H1 (cell line): ENCODE measurements at regions not wholly inside any gene's neighbourhood (a gene's known extent, or its start where the extent isn't known, plus 50 kb on each side); places are given as distances from the start of the nearest gene placed in this dataset.

Experiments used
- CTCF ChIA-PET: fragments of 300-600 bp; sonication (Branson Sonifier 250); formaldehyde crosslinking; loops from one replicate; lab custom pipeline; 2021; ENCODE audit not compliant: partially characterized antibody; lab: Charles Lee
- POLR2A ChIA-PET: fragments of 300-600 bp; sonication (Branson Sonifier 250); formaldehyde crosslinking; loops from one replicate; lab custom pipeline; 2021; ENCODE audit warnings: inconsistent platforms; ENCODE audit not compliant: partially characterized antibody; lab: Charles Lee
- DNase-seq, 2 experiments: peaks; one replicate each; pipeline versions ENCODE4 v3.0.0 to v3.0.0-alpha.2; 2010 to 2022; ENCODE audit warnings: low spot score in 2 of 2, low read depth in 1 of 2, mixed read lengths in 1 of 2
- FAIRE-seq: peaks from 2 replicates; lab custom pipeline; 2011; peaks lifted over from hg19 to GRCh38; lab: Jason Lieb, UNC
- H2AFZ ChIP-seq: 2 replicates; pipeline ENCODE4 v1.8.1; 2012; ENCODE audit warnings: low read length, inconsistent platforms
- H2AK5ac ChIP-seq: 2 replicates; pipeline ENCODE4 v1.6.1; 2013; ENCODE audit warnings: low read depth, low read length
- H2BK120ac ChIP-seq: replicated peaks from 2 replicates; pipeline ENCODE3; 2013; ENCODE audit warnings: low read depth, low read length, inconsistent platforms
- H2BK12ac ChIP-seq: 2 replicates; pipeline ENCODE4 v1.6.1; 2013; ENCODE audit warnings: low read depth, low read length
- H2BK15ac ChIP-seq: 2 replicates; pipeline ENCODE4 v1.6.1; 2013; ENCODE audit warnings: low read length
- H2BK20ac ChIP-seq: 2 replicates; pipeline ENCODE4 v1.6.1; 2013; ENCODE audit warnings: low read length
- H2BK5ac ChIP-seq: 2 replicates; pipeline ENCODE4 v1.6.1; 2013; ENCODE audit warnings: low read depth, low read length
- H3K14ac ChIP-seq: 2 replicates; pipeline ENCODE4 v1.6.1; 2013; ENCODE audit warnings: inconsistent platforms; ENCODE audit not compliant: insufficient read length
- H3K18ac ChIP-seq: 2 replicates; pipeline ENCODE4 v1.6.1; 2013; ENCODE audit warnings: low read length; ENCODE audit errors: extremely low read depth
- H3K23ac ChIP-seq: 2 replicates; pipeline ENCODE4 v1.6.1; 2013; ENCODE audit warnings: inconsistent platforms; ENCODE audit not compliant: insufficient read length
- H3K23me2 ChIP-seq: 2 replicates; pipeline ENCODE4 v1.6.1; 2013; ENCODE audit warnings: low read depth, low read length
- H3K27ac ChIP-seq: 2 replicates; pipeline ENCODE4 v1.6.1; 2011; ENCODE audit warnings: low read depth, low read length, inconsistent platforms
- H3K27me3 ChIP-seq, 4 experiments: replicated peaks in 1 of 4; 1 replicate in 1 of 4; 2 replicates in 3 of 4; pipeline versions ENCODE4 v1.6.1 to v1.8.1; 2011 to 2013; ENCODE audit warnings: low read length in 3 of 4, mild to moderate bottlenecking in 3 of 4, inconsistent platforms in 2 of 4, mixed read lengths in 2 of 4, moderate library complexity in 1 of 4; ENCODE audit not compliant: control insufficient read depth in 3 of 4, insufficient read depth in 3 of 4; ENCODE audit errors: extremely low read depth in 1 of 4
- H3K36me3 ChIP-seq, 4 experiments: 2 replicates each; pipeline versions ENCODE4 v1.6.1 to v1.8.1; 2011 to 2013; ENCODE audit warnings: mild to moderate bottlenecking in 4 of 4, low read length in 3 of 4, moderate library complexity in 2 of 4, control low read depth in 1 of 4, inconsistent platforms in 1 of 4; ENCODE audit not compliant: insufficient read depth in 4 of 4, control insufficient read depth in 2 of 4
- H3K4ac ChIP-seq: replicated peaks from 2 replicates; pipeline ENCODE3; 2013; ENCODE audit warnings: low read length, low read depth, mixed read lengths, inconsistent platforms; ENCODE audit not compliant: insufficient read length
- H3K4me1 ChIP-seq, 4 experiments: replicated peaks in 1 of 4; 1 replicate in 1 of 4; 2 replicates in 3 of 4; pipeline versions ENCODE4 v1.6.1 to v1.8.1; 2011 to 2013; ENCODE audit warnings: low read length in 3 of 4, inconsistent platforms in 2 of 4, mixed read lengths in 1 of 4; ENCODE audit not compliant: insufficient read depth in 4 of 4, control insufficient read depth in 3 of 4
- H3K4me2 ChIP-seq, 2 experiments: 2 replicates each; pipeline versions ENCODE4 v1.6.1 to v1.8.1; 2011 to 2013; ENCODE audit warnings: low read depth in 2 of 2, low read length in 2 of 2, control low read depth in 1 of 2, inconsistent platforms in 1 of 2, mild to moderate bottlenecking in 1 of 2; ENCODE audit not compliant: insufficient read depth in 1 of 2
- H3K4me3 ChIP-seq, 4 experiments: fragments of 200-600, 300-600 bp in 1 of 4; sonication (generic), shearing (Covaris generic), sonication (Bioruptor Twin) in 1 of 4; 2 replicates each; pipeline versions ENCODE4 v1.5.1 to v1.8.1; 2011 to 2016; ENCODE audit warnings: low read length in 4 of 4, low read depth in 3 of 4, control low read depth in 2 of 4, inconsistent platforms in 2 of 4, mild to moderate bottlenecking in 2 of 4, mixed read lengths in 1 of 4, moderate library complexity in 1 of 4; ENCODE audit not compliant: insufficient read depth in 2 of 4; ENCODE audit errors: extremely low read depth in 1 of 4
- H3K56ac ChIP-seq: replicated peaks from 2 replicates; pipeline ENCODE3; 2013; ENCODE audit warnings: low read depth, mild to moderate bottlenecking, mixed read lengths, low read length, inconsistent platforms; ENCODE audit not compliant: insufficient read length
- H3K79me1 ChIP-seq: 2 replicates; pipeline ENCODE4 v1.6.1; 2013; ENCODE audit warnings: low read depth, low read length, control low read depth
- H3K79me2 ChIP-seq, 2 experiments: 2 replicates each; pipeline versions ENCODE4 v1.6.1 to v1.8.1; 2012 to 2013; ENCODE audit warnings: low read length in 2 of 2, mild to moderate bottlenecking in 2 of 2, inconsistent platforms in 1 of 2; ENCODE audit not compliant: insufficient read depth in 2 of 2, control insufficient read depth in 1 of 2
- H3K9ac ChIP-seq, 4 experiments: replicated peaks in 1 of 4; 1 replicate in 1 of 4; 2 replicates in 3 of 4; pipeline versions ENCODE4 v1.6.1 to v1.8.1; 2011 to 2013; ENCODE audit warnings: low read depth in 3 of 4, low read length in 3 of 4, control low read depth in 2 of 4, mild to moderate bottlenecking in 2 of 4, moderate library complexity in 2 of 4, inconsistent platforms in 1 of 4; ENCODE audit errors: extremely low read depth in 1 of 4
- H3K9me3 ChIP-seq, 2 experiments: 2 replicates each; pipeline versions ENCODE4 v1.6.1 to v1.8.1; 2012 to 2013; ENCODE audit warnings: mild to moderate bottlenecking in 2 of 2, moderate library complexity in 2 of 2, control low read depth in 1 of 2, inconsistent platforms in 1 of 2, low read depth in 1 of 2, low read length in 1 of 2, mixed read lengths in 1 of 2; ENCODE audit not compliant: insufficient read depth in 2 of 2
- H4K20me1 ChIP-seq, 2 experiments: replicated peaks in 1 of 2; 2 replicates each; pipeline versions ENCODE3 to v1.8.1; 2011 to 2013; ENCODE audit warnings: inconsistent platforms in 2 of 2, low read length in 2 of 2, mild to moderate bottlenecking in 1 of 2; ENCODE audit not compliant: insufficient read depth in 2 of 2, control insufficient read depth in 1 of 2
- H4K5ac ChIP-seq: 2 replicates; pipeline ENCODE4 v1.6.1; 2013; ENCODE audit warnings: low read length, low read depth, mixed read lengths, inconsistent platforms; ENCODE audit not compliant: insufficient read length
- H4K8ac ChIP-seq: 2 replicates; pipeline ENCODE4 v1.8.0; 2013; ENCODE audit warnings: mild to moderate bottlenecking, moderate library complexity, low read length, inconsistent platforms; ENCODE audit not compliant: insufficient read depth; ENCODE audit errors: extremely low read depth
- H4K91ac ChIP-seq: replicated peaks from 2 replicates; pipeline ENCODE3; 2013; ENCODE audit warnings: low read length, mixed read lengths, inconsistent platforms; ENCODE audit not compliant: insufficient read length
- CTCF ChIP-seq, 3 experiments: IDR thresholded peaks; 1 replicate in 2 of 3; 2 replicates in 1 of 3; pipeline versions ENCODE4 v1.5.1 to v1.6.1; 2011; ENCODE audit warnings: low read length in 3 of 3, mild to moderate bottlenecking in 3 of 3, inconsistent platforms in 2 of 3, low read depth in 1 of 3, moderate library complexity in 1 of 3; ENCODE audit not compliant: insufficient read depth in 1 of 3; ENCODE audit errors: control extremely low read depth in 1 of 3
- EP300 ChIP-seq, 2 experiments: IDR thresholded peaks; 1 replicate in 1 of 2; 2 replicates in 1 of 2; pipeline ENCODE4 v1.6.1; 2011 to 2012; ENCODE audit warnings: low read depth in 2 of 2, low read length in 2 of 2, mild to moderate bottlenecking in 2 of 2, borderline replicate concordance in 1 of 2, inconsistent platforms in 1 of 2, moderate library complexity in 1 of 2
- KDM4A ChIP-seq: IDR thresholded peaks from one replicate; pipeline ENCODE4 v1.7.1; 2012; ENCODE audit warnings: low read depth, mild to moderate bottlenecking, moderate library complexity, low read length, inconsistent platforms; ENCODE audit not compliant: severe bottlenecking
- MAFK ChIP-seq: IDR thresholded peaks from 2 replicates; pipeline ENCODE4 v1.6.1; 2012; ENCODE audit warnings: low read depth, mild to moderate bottlenecking, improper control_type of control experiment, low read length
- NANOG ChIP-seq: IDR thresholded peaks from 2 replicates; pipeline ENCODE4 v1.6.1; 2011; ENCODE audit warnings: low read length, low read depth, mild to moderate bottlenecking, inconsistent platforms; ENCODE audit not compliant: insufficient read depth, poor library complexity, severe bottlenecking
- RAD21 ChIP-seq, 2 experiments: IDR thresholded peaks in 1 of 2; conservative IDR thresholded peaks in 1 of 2; 2 replicates each; pipeline ENCODE4 v1.6.1; 2011; ENCODE audit warnings: low read depth in 2 of 2, low read length in 2 of 2, improper control_type of control experiment in 1 of 2, inconsistent platforms in 1 of 2, mild to moderate bottlenecking in 1 of 2, moderate library complexity in 1 of 2
- SP1 ChIP-seq: IDR thresholded peaks from 2 replicates; pipeline ENCODE4 v1.6.1; 2011; ENCODE audit warnings: low read depth, low read length
- YY1 ChIP-seq: IDR thresholded peaks from 2 replicates; pipeline ENCODE4 v1.6.1; 2011; ENCODE audit warnings: low read depth, mild to moderate bottlenecking, low read length
- WGBS, 2 experiments: shearing (Covaris generic) in 1 of 2; methylation state at CpG; one replicate each; pipeline versions ENCODE4 v1.1.6 to v1.1.7; 2013 to 2015; ENCODE audit warnings: low lambda C conversion rate in 2 of 2, mixed read lengths in 2 of 2, inconsistent platforms in 1 of 2, low coverage in 1 of 2, missing lambda C conversion rate in 1 of 2; ENCODE audit not compliant: insufficient replicate concordance in 2 of 2, insufficient coverage in 1 of 2, insufficient read length in 1 of 2; ENCODE audit errors: extremely low coverage in 1 of 2, missing lambda C conversion rate in 1 of 2; 5-methylcytosine and 5-hydroxymethylcytosine counted together

GRCh38 chr5:26482810-26483375, 555.5 kb downstream of the CDH9 start:
- peaks cover 0 to 7% of the 10 kb centered on the region in 2 experiments; a peak in 1 of 4 replicates for H3K9me3 ChIP-seq
- peak; percentile 98 for FAIRE-seq
- no peak overlapping the region for H4K91ac ChIP-seq
- no peak overlapping the region for H2BK120ac ChIP-seq
- no peak overlapping the region for H2BK12ac ChIP-seq
- POLR2A ChIA-PET, result no interaction called here
- no peaks in the 10 kb centered on the region for H3K36me3 ChIP-seq
- no peak overlapping the region for H3K27ac ChIP-seq
- H4K5ac ChIP-seq, result no peak overlapping the region
- H3K4ac ChIP-seq, result no peak overlapping the region
- H3K23me2 ChIP-seq, result no peaks in the 10 kb centered on the region
- no peak overlapping the region for H2BK15ac ChIP-seq
- H4K20me1 ChIP-seq, result no peaks in the 10 kb centered on the region
- no peak overlapping the region for H3K23ac ChIP-seq
- H3K79me1 ChIP-seq, result no peaks in the 10 kb centered on the region
- no peak overlapping the region for H3K9ac ChIP-seq
- peaks cover 0 to 5% (median 0%) of the 10 kb centered on the region in 4 experiments; a peak in 1 of 7 replicates for H3K4me1 ChIP-seq
- no peak overlapping the region for H4K8ac ChIP-seq
- H2BK5ac ChIP-seq, result no peak overlapping the region
- H2AFZ ChIP-seq, result 0 out of 2 replicates have a peak overlapping the region, but pooled peaks have one; percentile 27
- H3K18ac ChIP-seq, result no peak overlapping the region
- no peaks in the 10 kb centered on the region for H3K27me3 ChIP-seq
- no peaks in the 10 kb centered on the region for H3K79me2 ChIP-seq
- peak; percentile 51 to 63 for DNase-seq
- no peak overlapping the region for H2BK20ac ChIP-seq
- no peak overlapping the region for H3K14ac ChIP-seq
- H3K4me3 ChIP-seq, result no peak overlapping the region
- CTCF ChIA-PET, result interaction anchor here (0.6 to 1.6 kb wide), 16 partner anchors 8 to 1737 kb away, joined by 3 to 6 read pairs (median 3); no protein-coding TSS in a partner anchor
- no peak overlapping the region for H2AK5ac ChIP-seq
- no peak overlapping the region for H3K56ac ChIP-seq
- WGBS, 2 experiments, result 80% methylated on average over 2 of the region's 2 CpGs; no CpG with 5 or more reads in 1 of the 2 experiments
- H3K4me2 ChIP-seq, result no peak overlapping the region
- TF ChIP-seq KDM4A (no peak), RAD21 (IDR thresholded peaks at IDR 0.05 in 1 of 2, conservative IDR thresholded peaks at IDR 0.05 in 1 of 2; ENCODE audit: low read depth in 2 of 2, low read length in 2 of 2) (peak; percentile 88 to 94), SP1 (no peak), NANOG (peak; percentile 39), YY1 (peak; percentile 75), CTCF (IDR thresholded peaks at IDR 0.05; ENCODE audit: control extremely low read depth in 1 of 3, insufficient read depth in 1 of 3, low read depth in 1 of 3, low read length in 3 of 3) (peak; percentile 34 to 94 (median 80)), EP300 (IDR thresholded peaks at IDR 0.05; ENCODE audit: borderline replicate concordance in 1 of 2, low read depth in 2 of 2, low read length in 2 of 2) (peak in 1 of 2 experiments; percentile 26; a peak in 1 of 3 replicates), MAFK (peak; percentile 70; the same call in 1 of the 2 replicates)
